ENCODE measurements at regions not wholly inside any gene's neighbourhood (a gene's known extent, or its start where the extent isn't known, plus 50 kb on each side); places are given as distances from the start of the nearest gene placed in this dataset.

DNA sequence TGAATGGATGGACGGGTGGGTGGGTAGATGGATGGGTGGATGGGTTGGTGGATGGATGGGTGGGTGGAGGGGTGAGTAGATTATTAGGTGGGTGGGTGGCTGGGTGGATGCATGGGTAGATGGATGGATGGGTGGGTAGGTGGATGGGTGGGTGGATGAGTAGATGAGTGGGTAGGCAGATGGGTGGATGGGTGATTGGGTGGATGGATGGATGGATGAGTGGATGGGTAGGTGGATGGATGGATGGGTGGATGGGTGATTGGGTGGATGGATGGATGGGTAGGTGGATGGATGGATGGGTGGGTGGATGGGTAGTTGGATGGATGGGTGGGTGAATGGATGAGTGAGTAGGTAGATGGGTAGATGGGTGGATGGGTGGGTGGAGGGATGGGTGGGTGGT is 59.6 kb upstream of the ADGRA1 start:
- no peak for FAIRE-seq

DNA sequence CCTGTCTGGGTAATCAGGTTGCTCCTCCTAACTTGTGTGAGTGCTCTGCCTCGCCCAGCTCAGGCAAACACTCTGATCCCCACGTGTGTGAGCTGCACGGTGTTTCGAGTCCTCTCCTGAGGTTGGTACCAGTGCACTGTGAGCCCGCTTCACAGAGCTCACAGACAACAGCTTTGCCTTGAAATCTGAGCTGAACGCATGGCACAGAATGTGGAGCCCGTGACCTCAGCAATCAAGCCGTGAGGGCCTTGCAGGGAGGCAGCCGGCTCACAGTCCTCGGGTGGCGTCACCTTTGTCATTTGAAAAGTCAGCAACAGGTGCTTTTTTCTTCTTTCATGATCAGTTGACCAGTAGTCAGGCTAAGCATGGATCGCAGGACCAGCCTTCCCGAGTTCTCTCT is 60.2 kb upstream of the ADGRA1 start:
- DNase-seq (ENCODE audit: low read depth in 1 of 2, low spot score in 1 of 2) (no peak), ATAC-seq (no peak), FAIRE-seq (no peak)
- H3K4me2 ChIP-seq = no peak overlapping the region
- H3K4me1 ChIP-seq = no peaks in the 10 kb centered on the region
- CTCF ChIA-PET = interaction anchor here (0.6 to 1.4 kb wide), 3 partner anchors 10 to 97 kb away, joined by 3 to 7 read pairs (median 4); no protein-coding TSS in a partner anchor
- no peaks in the 10 kb centered on the region for H3K9me3 ChIP-seq
- POLR2A ChIA-PET = no interaction called here
- H3K27ac ChIP-seq = no peak overlapping the region
- no peak for TF ChIP-seq NR3C1 (IDR thresholded peaks at IDR 0.05)
- no peak for TF ChIP-seq SREBF2 (IDR thresholded peaks at IDR 0.05)
- TF ChIP-seq ZFP36 (IDR thresholded peaks at IDR 0.05; ENCODE audit: borderline replicate concordance, partially characterized antibody) = no peak
- TF ChIP-seq, protein P1, sequence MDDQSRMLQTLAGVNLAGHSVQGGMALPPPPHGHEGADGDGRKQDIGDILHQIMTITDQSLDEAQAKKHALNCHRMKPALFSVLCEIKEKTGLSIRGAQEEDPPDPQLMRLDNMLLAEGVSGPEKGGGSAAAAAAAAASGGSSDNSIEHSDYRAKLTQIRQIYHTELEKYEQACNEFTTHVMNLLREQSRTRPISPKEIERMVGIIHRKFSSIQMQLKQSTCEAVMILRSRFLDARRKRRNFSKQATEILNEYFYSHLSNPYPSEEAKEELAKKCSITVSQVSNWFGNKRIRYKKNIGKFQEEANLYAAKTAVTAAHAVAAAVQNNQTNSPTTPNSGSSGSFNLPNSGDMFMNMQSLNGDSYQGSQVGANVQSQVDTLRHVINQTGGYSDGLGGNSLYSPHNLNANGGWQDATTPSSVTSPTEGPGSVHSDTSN (IDR thresholded peaks at IDR 0.05) = no peak
- TF ChIP-seq, protein P2, sequence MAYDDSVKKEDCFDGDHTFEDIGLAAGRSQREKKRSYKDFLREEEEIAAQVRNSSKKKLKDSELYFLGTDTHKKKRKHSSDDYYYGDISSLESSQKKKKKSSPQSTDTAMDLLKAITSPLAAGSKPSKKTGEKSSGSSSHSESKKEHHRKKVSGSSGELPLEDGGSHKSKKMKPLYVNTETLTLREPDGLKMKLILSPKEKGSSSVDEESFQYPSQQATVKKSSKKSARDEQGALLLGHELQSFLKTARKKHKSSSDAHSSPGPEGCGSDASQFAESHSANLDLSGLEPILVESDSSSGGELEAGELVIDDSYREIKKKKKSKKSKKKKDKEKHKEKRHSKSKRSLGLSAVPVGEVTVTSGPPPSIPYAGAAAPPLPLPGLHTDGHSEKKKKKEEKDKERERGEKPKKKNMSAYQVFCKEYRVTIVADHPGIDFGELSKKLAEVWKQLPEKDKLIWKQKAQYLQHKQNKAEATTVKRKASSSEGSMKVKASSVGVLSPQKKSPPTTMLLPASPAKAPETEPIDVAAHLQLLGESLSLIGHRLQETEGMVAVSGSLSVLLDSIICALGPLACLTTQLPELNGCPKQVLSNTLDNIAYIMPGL (CRISPR knock-in tag; IDR thresholded peaks at IDR 0.05; ENCODE audit: borderline replicate concordance) = no peak
- TF ChIP-seq CEBPB (IDR thresholded peaks at IDR 0.05) = no peak
- no peak for TF ChIP-seq RARB (CRISPR knock-in tag; IDR thresholded peaks at IDR 0.05)
- no peak for TF ChIP-seq KDM5A (IDR thresholded peaks at IDR 0.05)
- no peak for TF ChIP-seq TP53 (CRISPR knock-in tag; IDR thresholded peaks at IDR 0.05)
- TF ChIP-seq MAFK (IDR thresholded peaks at IDR 0.05; ENCODE audit: partially characterized antibody) = no peak
- no peak for TF ChIP-seq RCOR1 (IDR thresholded peaks at IDR 0.05; ENCODE audit: low read depth, low read length)
- TF ChIP-seq, protein P3, sequence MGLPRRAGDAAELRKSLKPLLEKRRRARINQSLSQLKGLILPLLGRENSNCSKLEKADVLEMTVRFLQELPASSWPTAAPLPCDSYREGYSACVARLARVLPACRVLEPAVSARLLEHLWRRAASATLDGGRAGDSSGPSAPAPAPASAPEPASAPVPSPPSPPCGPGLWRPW (IDR thresholded peaks at IDR 0.05) = no peak
- no peak for TF ChIP-seq SMC3 (IDR thresholded peaks at IDR 0.05)
- 19% methylated on average over 9 of the region's 13 CpGs for WGBS (ENCODE audit: missing lambda C conversion rate)
- H3K4me3 ChIP-seq = no peak overlapping the region

More for the DNA sequence above, 59.6 kb upstream of the ADGRA1 start:
- POLR2A ChIA-PET = no interaction called here
- Histone ChIP-seq H3K4me3 (no peak overlapping the region), H3K27ac (no peak overlapping the region), H3K9me3 (no peaks in the 10 kb centered on the region), H3K4me2 (no peak overlapping the region), H3K4me1 (no peaks in the 10 kb centered on the region)
- CTCF ChIA-PET = no interaction called here
- DNase-seq (ENCODE audit: low read depth in 1 of 2, low spot score in 1 of 2) (no peak), ATAC-seq (no peak)
- 0% methylated on average over 1 of the region's 1 CpG for WGBS (ENCODE audit: missing lambda C conversion rate)
- TF ChIP-seq, protein P4, sequence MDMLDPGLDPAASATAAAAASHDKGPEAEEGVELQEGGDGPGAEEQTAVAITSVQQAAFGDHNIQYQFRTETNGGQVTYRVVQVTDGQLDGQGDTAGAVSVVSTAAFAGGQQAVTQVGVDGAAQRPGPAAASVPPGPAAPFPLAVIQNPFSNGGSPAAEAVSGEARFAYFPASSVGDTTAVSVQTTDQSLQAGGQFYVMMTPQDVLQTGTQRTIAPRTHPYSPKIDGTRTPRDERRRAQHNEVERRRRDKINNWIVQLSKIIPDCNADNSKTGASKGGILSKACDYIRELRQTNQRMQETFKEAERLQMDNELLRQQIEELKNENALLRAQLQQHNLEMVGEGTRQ (IDR thresholded peaks at IDR 0.05) = no peak
- TF ChIP-seq CBX2 (IDR thresholded peaks at IDR 0.05; ENCODE audit: borderline replicate concordance, low read depth) (no peak), RAD21 (conservative IDR thresholded peaks at IDR 0.05 in 1 of 2, IDR thresholded peaks at IDR 0.05 in 1 of 2) (no peak), RNF2 (IDR thresholded peaks at IDR 0.05; ENCODE audit: borderline replicate concordance, low read depth) (no peak), FOXS1 (CRISPR knock-in tag; IDR thresholded peaks at IDR 0.05) (no peak), EHMT2 (IDR thresholded peaks at IDR 0.05; ENCODE audit: low read depth) (no peak)

DNA sequence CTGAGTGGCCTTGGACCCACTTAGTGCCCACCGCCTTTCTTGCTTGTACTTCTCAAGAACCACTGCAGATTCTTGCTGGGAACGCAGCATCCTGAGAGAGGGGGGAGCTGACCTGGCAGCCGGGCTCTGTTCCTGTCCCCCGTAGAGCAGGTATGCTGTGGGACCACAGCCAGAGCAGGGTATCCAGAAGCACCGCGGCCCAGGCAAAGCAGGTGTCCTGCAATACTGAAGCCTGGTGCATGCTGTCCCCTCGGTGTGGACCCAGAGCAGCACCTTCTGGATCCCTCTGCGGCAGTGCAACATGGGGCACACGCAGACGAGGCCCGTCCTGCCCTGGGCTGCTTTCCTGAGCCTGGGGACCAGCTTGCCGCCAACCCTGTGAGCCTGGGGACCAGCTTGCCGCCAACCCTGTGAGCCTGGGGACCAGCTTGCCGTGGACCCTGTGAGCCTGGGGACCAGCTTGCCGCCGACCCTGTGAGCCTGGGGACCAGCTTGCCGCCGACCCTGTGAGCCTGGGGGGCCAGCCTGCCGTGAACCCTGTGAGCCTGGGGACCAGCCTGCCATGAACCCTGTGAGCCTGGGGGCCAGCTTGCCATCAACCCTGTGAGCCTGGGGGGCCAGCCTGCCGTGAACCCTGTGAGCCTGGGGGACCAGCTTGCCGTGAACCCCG is 60.9 kb upstream of the ADGRA1 start:
- Histone ChIP-seq H3K4me2 (no peak overlapping the region), H3K4me3 (no peak overlapping the region), H3K9me3 (no peaks in the 10 kb centered on the region), H3K27ac (no peak overlapping the region), H3K4me1 (no peaks in the 10 kb centered on the region)
- POLR2A ChIA-PET = no interaction called here
- FAIRE-seq (no peak), DNase-seq (ENCODE audit: low read depth in 1 of 2, low spot score in 1 of 2) (no peak), ATAC-seq (no peak)
- no peak for TF ChIP-seq RARB (CRISPR knock-in tag; IDR thresholded peaks at IDR 0.05)
- no peak for TF ChIP-seq HEYL (CRISPR knock-in tag; IDR thresholded peaks at IDR 0.05)
- no peak for TF ChIP-seq KDM1A (IDR thresholded peaks at IDR 0.05; ENCODE audit: low read depth)
- TF ChIP-seq ESRRA (IDR thresholded peaks at IDR 0.05; ENCODE audit: borderline replicate concordance, low read length) = no peak
- WGBS (ENCODE audit: missing lambda C conversion rate) = 51% methylated on average over 4 of the region's 22 CpGs
- CTCF ChIA-PET = interaction anchor here (0.6 to 1.4 kb wide), 3 partner anchors 11 to 98 kb away, joined by 3 to 7 read pairs (median 4); no protein-coding TSS in a partner anchor

Measured in A549 (cell line).